Mesendoderm (in vitro differentiated cells): ENCODE measurements at regions not wholly inside any gene's neighbourhood (a gene's known extent, or its start where the extent isn't known, plus 50 kb on each side); places are given as distances from the start of the nearest gene placed in this dataset.
"Not testable (repeated sequence)": the region's sequence is repeated elsewhere in the genome, so short reads cannot be mapped to it uniquely, and the experiment has no call there.

Experiments used
- DNase-seq: peaks from one replicate; pipeline ENCODE4 v3.0.0; 2013
- H2AK5ac ChIP-seq: 2 replicates; pipeline ENCODE4 v1.6.1; 2013; ENCODE audit warnings: low read length, inconsistent platforms
- H2BK120ac ChIP-seq: 2 replicates; pipeline ENCODE4 v1.6.1; 2013; ENCODE audit warnings: low read depth, mild to moderate bottlenecking, low read length, moderate library complexity, mixed read lengths
- H2BK15ac ChIP-seq: replicated peaks from 2 replicates; pipeline ENCODE4 v1.6.1; 2013; ENCODE audit warnings: low read depth, mild to moderate bottlenecking, moderate library complexity
- H2BK5ac ChIP-seq: 2 replicates; pipeline ENCODE4 v1.6.1; 2013; ENCODE audit warnings: low read length, inconsistent platforms
- H3K18ac ChIP-seq: 2 replicates; pipeline ENCODE4 v1.6.1; 2013; ENCODE audit warnings: mild to moderate bottlenecking, low read length, mixed read lengths
- H3K23ac ChIP-seq: one replicate; pipeline ENCODE4 v1.6.1; 2013; ENCODE audit warnings: low read length
- H3K27ac ChIP-seq: 2 replicates; pipeline ENCODE4 v1.5.1; 2013; ENCODE audit warnings: low read depth, mild to moderate bottlenecking, inconsistent platforms, low read length, moderate library complexity
- H3K27me3 ChIP-seq: 2 replicates; pipeline ENCODE4 v1.6.1; 2013; ENCODE audit warnings: low read length, control low read depth, mild to moderate bottlenecking, inconsistent platforms; ENCODE audit not compliant: insufficient read depth, poor library complexity
- H3K36me3 ChIP-seq: 2 replicates; pipeline ENCODE4 v1.6.1; 2013; ENCODE audit warnings: low read length, inconsistent platforms; ENCODE audit not compliant: control insufficient read depth, insufficient read depth
- H3K4ac ChIP-seq: one replicate; pipeline ENCODE4 v1.6.1; 2013; ENCODE audit warnings: low read depth, mild to moderate bottlenecking, low read length, moderate library complexity
- H3K4me1 ChIP-seq: 2 replicates; pipeline ENCODE4 v1.6.1; 2013; ENCODE audit warnings: low read depth, low read length, inconsistent platforms; ENCODE audit not compliant: control insufficient read depth
- H3K4me2 ChIP-seq: 2 replicates; pipeline ENCODE4 v1.6.1; 2013; ENCODE audit warnings: low read length
- H3K4me3 ChIP-seq: 2 replicates; pipeline ENCODE4 v1.5.1; 2013; ENCODE audit warnings: mild to moderate bottlenecking, low read length
- H3K56ac ChIP-seq: one replicate; pipeline ENCODE4 v1.6.1; 2013; ENCODE audit warnings: low read length
- H3K79me1 ChIP-seq: 2 replicates; pipeline ENCODE4 v1.6.1; 2013; ENCODE audit warnings: low read length, inconsistent platforms
- H3K79me2 ChIP-seq: 2 replicates; pipeline ENCODE4 v1.6.1; 2013; ENCODE audit warnings: mild to moderate bottlenecking, low read length; ENCODE audit not compliant: control insufficient read depth, insufficient read depth
- H3K9ac ChIP-seq: 2 replicates; pipeline ENCODE4 v1.6.1; 2013; ENCODE audit warnings: low read length, inconsistent platforms
- H4K5ac ChIP-seq: one replicate; pipeline ENCODE4 v1.6.1; 2013; ENCODE audit warnings: low read length
- H4K8ac ChIP-seq: one replicate; pipeline ENCODE4 v1.6.1; 2013; ENCODE audit warnings: low read depth, mild to moderate bottlenecking, control low read depth, low read length, moderate library complexity
- WGBS: extraction: QIAGEN DNeasy Blood & Tissue Kit; methylation state at CpG from one replicate; pipeline ENCODE4 v1.1.7; 2013; ENCODE audit warnings: low lambda C conversion rate, missing lambda C conversion rate; ENCODE audit not compliant: insufficient coverage; ENCODE audit errors: extremely low coverage; 5-methylcytosine and 5-hydroxymethylcytosine counted together

GRCh38 chr2:122804494-122804893 lies 1049.0 kb downstream of the TSN start:
- WGBS, result no CpG with 5 or more reads among the region's 4 CpGs
- H3K23ac ChIP-seq, result no peak overlapping the region
- no peaks in the 10 kb centered on the region for H3K36me3 ChIP-seq
- H4K8ac ChIP-seq, result no peak overlapping the region
- H2BK120ac ChIP-seq, result no peak overlapping the region
- H3K79me1 ChIP-seq, result no peaks in the 10 kb centered on the region
- no peak overlapping the region for H3K4me2 ChIP-seq
- H3K4ac ChIP-seq, result no peak overlapping the region
- no peak overlapping the region for H2AK5ac ChIP-seq
- H3K9ac ChIP-seq, result no peak overlapping the region
- no peak overlapping the region for H4K5ac ChIP-seq
- no peak overlapping the region for H3K27ac ChIP-seq
- no peak for DNase-seq
- H3K56ac ChIP-seq, result no peak overlapping the region
- no peak overlapping the region for H3K4me3 ChIP-seq
- H3K4me1 ChIP-seq, result no peaks in the 10 kb centered on the region
- H2BK5ac ChIP-seq, result no peak overlapping the region
- no peaks in the 10 kb centered on the region for H3K79me2 ChIP-seq
- no peak overlapping the region for H2BK15ac ChIP-seq
- H3K27me3 ChIP-seq, result no peaks in the 10 kb centered on the region
- no peak overlapping the region for H3K18ac ChIP-seq

- no peak overlapping the region for H4K8ac ChIP-seq
- no CpG with 5 or more reads among the region's 3 CpGs for WGBS
- no peaks in the 10 kb centered on the region for H3K4me1 ChIP-seq
- no peak overlapping the region for H2BK15ac ChIP-seq
- H4K5ac ChIP-seq, result no peak overlapping the region
- H3K18ac ChIP-seq, result no peak overlapping the region
- DNase-seq, result no peak
- no peak overlapping the region for H3K4me2 ChIP-seq
- no peak overlapping the region for H3K23ac ChIP-seq
- no peak overlapping the region for H3K56ac ChIP-seq
- H3K9ac ChIP-seq, result no peak overlapping the region
- H3K36me3 ChIP-seq, result no peaks in the 10 kb centered on the region
- H3K79me2 ChIP-seq, result no peaks in the 10 kb centered on the region
- H3K4me3 ChIP-seq, result no peak overlapping the region
- H2BK5ac ChIP-seq, result no peak overlapping the region
- H3K27ac ChIP-seq, result no peak overlapping the region
- no peak overlapping the region for H2AK5ac ChIP-seq
- H2BK120ac ChIP-seq, result no peak overlapping the region
- no peaks in the 10 kb centered on the region for H3K27me3 ChIP-seq
- H3K4ac ChIP-seq, result no peak overlapping the region
- no peaks in the 10 kb centered on the region for H3K79me1 ChIP-seq
Measured at GRCh38 chr2:122805346-122805745, 1049.9 kb downstream of the TSN start.

- H2BK15ac ChIP-seq, result no peak overlapping the region
- H3K9ac ChIP-seq, result no peak overlapping the region
- no peak overlapping the region for H2AK5ac ChIP-seq
- no peak overlapping the region for H4K5ac ChIP-seq
- no peaks in the 10 kb centered on the region for H3K79me1 ChIP-seq
- H3K27me3 ChIP-seq, result no peaks in the 10 kb centered on the region
- H2BK5ac ChIP-seq, result no peak overlapping the region
- no peaks in the 10 kb centered on the region for H3K4me1 ChIP-seq
- no peak overlapping the region for H3K18ac ChIP-seq
- H3K23ac ChIP-seq, result no peak overlapping the region
- no peak overlapping the region for H3K27ac ChIP-seq
- no peak overlapping the region for H4K8ac ChIP-seq
- H3K56ac ChIP-seq, result no peak overlapping the region
- H3K79me2 ChIP-seq, result no peaks in the 10 kb centered on the region
- H3K4me3 ChIP-seq, result no peak overlapping the region
- DNase-seq, result no peak
- H3K4ac ChIP-seq, result no peak overlapping the region
- H3K4me2 ChIP-seq, result no peak overlapping the region
- H3K36me3 ChIP-seq, result no peaks in the 10 kb centered on the region
- H2BK120ac ChIP-seq, result no peak overlapping the region
- WGBS, result no CpG with 5 or more reads among the region's 4 CpGs
Measured at GRCh38 chr2:122808286-122808969, 1053.0 kb downstream of the TSN start.

GRCh38 chr2:122812214-122812613 lies 1056.8 kb downstream of the TSN start:
- not testable (repeated sequence) for H3K79me2 ChIP-seq, H2BK120ac ChIP-seq, H3K27me3 ChIP-seq, H3K4ac ChIP-seq, H3K18ac ChIP-seq, H4K5ac ChIP-seq, H2BK5ac ChIP-seq, DNase-seq, H3K56ac ChIP-seq, H3K36me3 ChIP-seq, H3K79me1 ChIP-seq, H4K8ac ChIP-seq, H2AK5ac ChIP-seq, H3K4me2 ChIP-seq, H2BK15ac ChIP-seq, H3K27ac ChIP-seq, H3K4me3 ChIP-seq, H3K23ac ChIP-seq, H3K9ac ChIP-seq, H3K4me1 ChIP-seq
- whole genome bisulfite sequencing, result no CpG with 5 or more reads among the region's 4 CpGs

GRCh38 chr2:122815120-122815519 lies 1059.7 kb downstream of the TSN start:
- no peaks in the 10 kb centered on the region for H3K4me1 ChIP-seq
- H3K23ac ChIP-seq, result no peak overlapping the region
- H3K18ac ChIP-seq, result no peak overlapping the region
- no peak overlapping the region for H2AK5ac ChIP-seq
- H3K9ac ChIP-seq, result no peak overlapping the region
- H4K5ac ChIP-seq, result no peak overlapping the region
- H2BK5ac ChIP-seq, result no peak overlapping the region
- no peak overlapping the region for H3K27ac ChIP-seq
- no peak overlapping the region for H3K4ac ChIP-seq
- H3K36me3 ChIP-seq, result no peaks in the 10 kb centered on the region
- no peak overlapping the region for H2BK120ac ChIP-seq
- H3K4me2 ChIP-seq, result no peak overlapping the region
- no peak for DNase-seq
- H2BK15ac ChIP-seq, result no peak overlapping the region
- no peak overlapping the region for H3K56ac ChIP-seq
- no CpG with 5 or more reads among the region's 1 CpG for WGBS
- no peaks in the 10 kb centered on the region for H3K79me2 ChIP-seq
- no peaks in the 10 kb centered on the region for H3K79me1 ChIP-seq
- no peak overlapping the region for H3K4me3 ChIP-seq
- H3K27me3 ChIP-seq, result no peaks in the 10 kb centered on the region
- H4K8ac ChIP-seq, result no peak overlapping the region

GRCh38 chr2:122816803-122817202 lies 1061.4 kb downstream of the TSN start:
- Histone ChIP-seq H2BK15ac (no peak overlapping the region), H3K56ac (no peak overlapping the region), H3K23ac (no peak overlapping the region), H3K4me1 (no peaks in the 10 kb centered on the region), H3K9ac (no peak overlapping the region), H2AK5ac (no peak overlapping the region), H2BK5ac (no peak overlapping the region), H4K5ac (no peak overlapping the region), H3K36me3 (no peaks in the 10 kb centered on the region), H3K79me2 (no peaks in the 10 kb centered on the region), H3K27ac (no peak overlapping the region), H3K27me3 (no peaks in the 10 kb centered on the region), H4K8ac (no peak overlapping the region), H2BK120ac (no peak overlapping the region), H3K79me1 (no peaks in the 10 kb centered on the region), H3K18ac (no peak overlapping the region), H3K4me2 (no peak overlapping the region), H3K4ac (no peak overlapping the region), H3K4me3 (no peak overlapping the region)
- no CpG with 5 or more reads among the region's 3 CpGs for WGBS
- no peak for DNase-seq
